ENCODE measurements at regions not wholly inside any gene's neighbourhood (a gene's known extent, or its start where the extent isn't known, plus 50 kb on each side); places are given as distances from the start of the nearest gene placed in this dataset.

GRCh38 chr5:142530904-142531303 lies 155.0 kb downstream of the FGF1 start:
- in situ Hi-C loops (cut with MboI; ENCODE audit: low pct_unique_long_range_greater_than_20kb, low sequenced_read_pairs, unreplicated experiment) = no loop called here
- TF ChIP-seq CTCF (IDR thresholded peaks at IDR 0.05; ENCODE audit: extremely low read depth, insufficient read depth, missing control alignments) = no peak
- DNase-seq (ENCODE audit: low spot score) = no peak

- in situ Hi-C loops (cut with MboI; ENCODE audit: low pct_unique_long_range_greater_than_20kb, low sequenced_read_pairs, unreplicated experiment) = no loop called here
- TF ChIP-seq CTCF (IDR thresholded peaks at IDR 0.05; ENCODE audit: extremely low read depth, insufficient read depth, missing control alignments) = no peak
- DNase-seq (ENCODE audit: low spot score) = no peak
These were observed 156.1 kb downstream of the FGF1 start for GRCh38 chr5:142529626-142530278.

- no peak for DNase-seq (ENCODE audit: low spot score)
- in situ Hi-C loops (cut with MboI; ENCODE audit: low pct_unique_long_range_greater_than_20kb, low sequenced_read_pairs, unreplicated experiment) = no loop called here
- no peak for TF ChIP-seq CTCF (IDR thresholded peaks at IDR 0.05; ENCODE audit: extremely low read depth, insufficient read depth, missing control alignments)
These were observed 158.1 kb downstream of the FGF1 start for GRCh38 chr5:142527664-142528295.

GRCh38 chr5:142527234-142527633 lies 158.7 kb downstream of the FGF1 start:
- in situ Hi-C loops (cut with MboI; ENCODE audit: low pct_unique_long_range_greater_than_20kb, low sequenced_read_pairs, unreplicated experiment) = no loop called here
- no peak for TF ChIP-seq CTCF (IDR thresholded peaks at IDR 0.05; ENCODE audit: extremely low read depth, insufficient read depth, missing control alignments)
- no peak for DNase-seq (ENCODE audit: low spot score)

- DNase-seq (ENCODE audit: low spot score) = no peak
- TF ChIP-seq CTCF (IDR thresholded peaks at IDR 0.05; ENCODE audit: extremely low read depth, insufficient read depth, missing control alignments) = no peak
- in situ Hi-C loops (cut with MboI; ENCODE audit: low pct_unique_long_range_greater_than_20kb, low sequenced_read_pairs, unreplicated experiment) = no loop called here
These were observed 162.9 kb downstream of the FGF1 start for GRCh38 chr5:142522983-142523382.

- in situ Hi-C loops (cut with MboI; ENCODE audit: low pct_unique_long_range_greater_than_20kb, low sequenced_read_pairs, unreplicated experiment) = no loop called here
- no peak for TF ChIP-seq CTCF (IDR thresholded peaks at IDR 0.05; ENCODE audit: extremely low read depth, insufficient read depth, missing control alignments)
- DNase-seq (ENCODE audit: low spot score) = no peak
These were observed 164.2 kb downstream of the FGF1 start for GRCh38 chr5:142521706-142522105.

Measured in GM13977 (cell line).